ENCODE measurements at regions not wholly inside any gene's neighbourhood (a gene's known extent, or its start where the extent isn't known, plus 50 kb on each side); places are given as distances from the start of the nearest gene placed in this dataset.
A peak's percentile ranks its signal among the peaks of the same experiment; 100 is the strongest.

DNA sequence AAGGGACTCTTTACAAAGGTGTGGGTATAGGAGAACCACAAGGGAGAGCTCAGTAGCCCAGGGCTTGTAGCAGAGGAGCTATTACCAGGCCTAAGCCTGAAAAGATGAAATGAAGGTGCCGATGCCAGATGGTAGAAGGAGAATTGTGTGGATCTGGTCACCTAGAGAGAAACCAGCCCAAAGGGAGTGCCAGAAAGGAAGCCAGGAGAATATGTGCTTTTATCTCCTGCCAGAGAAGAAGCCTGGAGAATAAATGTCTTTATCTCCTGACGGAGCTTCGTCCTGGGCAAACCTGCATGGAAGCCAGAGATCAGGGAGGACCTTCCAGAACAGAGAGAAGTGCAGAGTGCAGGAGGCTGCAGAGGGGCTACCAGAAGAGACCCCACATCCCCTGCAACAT, 142.6 kb downstream of the MED10 start:
- no peak for DNase-seq

DNA sequence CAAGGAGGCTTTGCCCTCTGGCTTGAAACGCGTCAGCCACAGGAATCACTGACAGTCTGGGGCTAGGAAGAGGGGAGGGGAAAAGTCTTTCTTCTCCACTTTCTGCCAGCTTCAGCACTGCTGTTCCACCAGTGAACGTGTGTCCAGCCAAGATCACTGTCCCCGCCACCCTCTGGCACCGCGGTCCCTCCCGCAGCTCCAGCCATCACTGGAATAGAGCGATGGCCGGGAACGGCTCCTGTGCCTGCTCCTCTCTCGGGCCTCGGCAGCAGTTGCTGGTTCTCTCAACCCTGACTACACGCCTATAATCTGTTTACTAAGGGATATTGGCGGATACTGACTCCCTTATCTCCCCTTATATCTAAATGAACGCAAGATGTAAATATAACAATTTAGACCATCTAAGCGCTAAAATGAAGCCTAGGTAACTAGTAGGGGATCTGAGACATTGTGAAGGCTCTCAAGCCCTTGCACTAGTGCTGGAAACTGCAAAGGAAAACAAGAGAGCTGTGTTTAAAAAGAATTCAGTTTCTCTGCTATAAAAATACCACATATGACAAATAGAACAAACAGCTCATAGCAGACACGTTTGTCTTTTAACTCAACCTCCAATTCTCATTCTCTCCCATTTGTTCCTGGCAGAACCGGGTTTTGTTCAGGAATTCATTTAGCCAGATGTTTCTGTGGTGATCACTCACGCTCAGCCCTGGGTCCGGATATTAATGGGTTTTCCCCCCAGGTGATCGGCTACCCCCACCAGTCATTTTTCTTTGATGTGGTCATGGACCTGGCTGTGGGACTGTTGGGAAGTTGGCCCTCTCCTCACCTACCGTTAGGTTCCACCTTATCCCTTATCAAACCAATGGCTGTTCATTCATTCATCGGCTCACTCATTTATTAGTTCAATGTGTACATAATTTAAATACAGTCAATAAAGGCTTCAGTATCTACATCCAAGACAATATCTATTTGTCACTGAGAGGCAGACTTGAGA, 149.8 kb downstream of the MED10 start:
- no peak for DNase-seq

DNA sequence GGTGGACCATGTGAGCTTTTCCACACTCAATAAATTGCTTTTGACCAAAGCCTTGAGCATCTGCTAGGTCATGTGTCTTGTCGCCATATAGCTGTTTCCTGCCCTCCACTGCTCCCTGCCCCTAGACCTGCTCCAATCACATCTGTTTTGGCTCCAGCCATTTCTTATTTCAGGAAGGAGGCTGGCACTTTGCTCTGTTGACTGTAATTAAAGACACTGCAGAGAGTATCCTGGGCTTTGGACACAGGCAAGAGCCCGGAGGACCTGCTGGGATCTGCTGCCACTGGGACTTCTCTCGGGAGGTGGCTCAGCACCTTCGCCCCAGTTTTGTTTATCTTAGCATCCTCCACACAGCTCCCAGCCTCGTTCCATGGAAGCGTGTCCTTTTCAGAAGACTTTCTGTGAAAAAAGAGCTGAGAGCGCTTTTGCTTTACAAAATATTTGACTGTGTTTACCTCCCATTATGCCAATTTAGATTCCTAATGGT, 153.2 kb downstream of the MED10 start:
- no peak for DNase-seq

GRCh38 chr5:6224406-6224805, 153.9 kb downstream of the MED10 start:
- DNase-seq = no peak

DNA sequence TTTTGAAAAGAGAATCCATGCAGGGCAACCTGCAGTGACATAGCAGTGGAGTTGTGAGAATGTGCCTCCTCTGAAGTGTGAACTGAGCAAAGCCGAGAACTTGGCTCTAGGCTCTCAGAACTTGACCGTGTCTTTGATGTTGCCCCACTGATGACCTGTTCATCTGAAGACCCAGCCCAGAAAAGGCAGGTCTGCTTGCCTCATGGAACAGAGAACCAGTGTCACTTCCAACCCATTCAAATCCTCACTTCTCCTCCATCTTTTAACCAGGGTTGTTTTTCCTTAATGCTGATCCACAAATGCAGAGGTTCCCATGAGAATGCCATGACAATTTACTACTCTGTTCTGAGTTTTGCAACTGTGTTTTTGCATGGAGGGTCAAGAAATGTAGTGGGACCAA, 155.4 kb downstream of the MED10 start:
- DNase-seq = no peak

- DNase-seq = no peak
Observed at GRCh38 chr5:6222121-6222520, 156.2 kb downstream of the MED10 start.

DNA sequence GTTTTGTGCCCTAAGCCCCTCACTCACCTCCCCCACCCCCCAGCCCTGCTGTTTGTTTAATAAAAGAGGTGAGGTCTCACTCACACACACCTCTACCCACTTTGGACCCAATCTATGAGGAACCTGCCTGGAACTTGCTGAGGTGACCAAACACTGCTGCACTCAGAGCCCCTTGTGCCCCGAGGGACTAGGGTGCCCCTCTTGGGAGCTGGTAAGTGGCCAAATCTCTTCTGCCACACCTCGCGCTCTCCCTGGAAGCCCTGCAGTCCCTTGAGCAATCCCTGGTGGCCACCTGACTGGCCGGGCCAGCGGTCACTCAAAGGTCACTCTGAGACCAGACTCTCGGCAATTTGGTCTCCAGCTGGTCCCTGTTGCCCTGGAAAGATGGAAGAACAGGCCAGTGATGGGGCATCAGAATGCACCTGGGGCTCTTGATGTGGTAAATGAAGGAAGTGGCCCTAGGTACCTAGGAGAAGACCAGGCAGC, 157.2 kb downstream of the MED10 start:
- DNase-seq = no peak

GRCh38 chr5:6220346-6221088, 157.8 kb downstream of the MED10 start:
- no peak for DNase-seq

DNA sequence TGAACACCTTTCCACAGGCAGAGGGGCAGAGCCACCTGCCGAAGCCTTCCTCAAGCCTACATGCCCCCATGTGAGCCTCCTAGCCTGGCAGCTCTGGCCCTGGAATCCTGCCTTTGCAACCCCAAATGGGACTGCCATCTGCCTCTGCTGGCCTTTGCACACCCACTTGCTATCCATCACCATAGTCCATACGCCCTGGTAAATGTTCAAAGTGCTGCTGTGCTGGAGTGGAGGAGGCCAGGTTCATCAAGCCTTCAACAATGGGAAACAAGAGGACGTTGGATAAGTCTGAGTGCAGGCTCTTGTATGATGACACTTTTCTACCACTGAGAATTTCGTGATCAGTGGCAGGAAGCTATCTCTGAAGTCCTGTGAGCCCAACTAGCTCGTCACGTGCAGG, 159.8 kb downstream of the MED10 start:
- no peak for DNase-seq

- peak; percentile 1 for DNase-seq
Observed at GRCh38 chr5:6218116-6218515, 160.2 kb downstream of the MED10 start.

GRCh38 chr5:6216471-6217075, 161.8 kb downstream of the MED10 start:
- DNase-seq = no peak

GRCh38 chr5:6215891-6216290, 162.5 kb downstream of the MED10 start:
- no peak for DNase-seq

GRCh38 chr5:6212244-6212643, 166.1 kb downstream of the MED10 start:
- DNase-seq = no peak

DNA sequence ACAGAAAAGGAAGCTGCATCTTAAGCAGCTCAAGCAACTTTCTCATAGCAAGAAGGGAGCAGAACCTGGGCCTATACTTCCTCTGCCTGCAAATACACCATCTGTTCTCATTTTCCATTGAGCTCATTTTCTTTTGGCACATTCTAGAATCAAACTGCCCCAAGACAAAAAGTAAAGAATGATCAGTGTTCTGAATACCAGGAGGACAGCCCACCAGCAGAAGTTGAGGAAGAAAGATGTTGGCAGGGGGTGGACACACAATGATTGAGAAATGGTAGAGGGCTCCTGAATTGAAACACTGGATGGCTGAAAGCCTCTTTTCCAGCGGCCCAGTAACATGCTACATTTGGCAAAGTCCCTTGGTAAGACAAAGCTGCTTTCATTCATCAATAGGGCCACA, 171.8 kb downstream of the MED10 start:
- no peak for DNase-seq

GRCh38 chr5:6202968-6203365, 175.4 kb downstream of the MED10 start:
- no peak for DNase-seq

DNA sequence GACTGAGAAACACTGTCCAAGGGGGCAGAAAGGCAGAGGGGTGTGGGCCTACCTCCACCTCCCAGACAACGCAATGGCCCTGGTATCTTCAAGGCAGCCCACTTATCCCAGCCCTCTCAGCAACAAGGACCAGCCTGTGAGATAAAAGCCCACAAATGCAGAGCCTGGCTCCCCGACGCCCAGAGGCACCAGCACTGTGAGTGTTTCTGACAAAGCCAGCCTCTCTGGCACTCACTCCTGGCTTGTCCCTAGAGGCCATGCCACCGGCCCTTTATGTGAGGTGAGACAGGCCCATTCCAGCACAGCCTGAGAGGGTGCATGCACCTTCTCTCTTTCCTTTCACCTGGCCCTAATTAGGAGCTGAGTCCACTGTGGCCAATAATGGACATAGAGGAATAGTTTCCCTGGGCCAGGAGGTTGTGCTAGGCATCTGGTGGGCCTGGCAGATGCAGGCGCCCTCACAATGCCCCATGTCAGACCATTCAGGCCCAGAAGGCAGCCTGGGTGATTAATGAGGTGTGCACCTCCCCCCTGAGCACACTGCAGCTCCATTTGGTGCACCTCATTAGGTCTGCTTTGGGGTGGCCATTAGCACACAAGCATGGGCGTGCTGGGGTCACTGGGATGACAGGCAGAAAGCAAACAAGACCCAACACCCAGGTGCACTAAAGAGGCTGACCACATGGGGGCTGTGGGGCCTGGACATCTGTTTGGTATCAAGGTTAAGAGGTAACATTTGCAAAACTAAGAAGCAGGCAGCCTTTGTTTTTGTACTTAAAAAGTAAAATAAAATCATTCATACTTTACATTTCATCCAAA, 176.0 kb downstream of the MED10 start:
- no peak for DNase-seq

- DNase-seq = no peak
Observed at GRCh38 chr5:6201631-6202030, 176.7 kb downstream of the MED10 start.

DNA sequence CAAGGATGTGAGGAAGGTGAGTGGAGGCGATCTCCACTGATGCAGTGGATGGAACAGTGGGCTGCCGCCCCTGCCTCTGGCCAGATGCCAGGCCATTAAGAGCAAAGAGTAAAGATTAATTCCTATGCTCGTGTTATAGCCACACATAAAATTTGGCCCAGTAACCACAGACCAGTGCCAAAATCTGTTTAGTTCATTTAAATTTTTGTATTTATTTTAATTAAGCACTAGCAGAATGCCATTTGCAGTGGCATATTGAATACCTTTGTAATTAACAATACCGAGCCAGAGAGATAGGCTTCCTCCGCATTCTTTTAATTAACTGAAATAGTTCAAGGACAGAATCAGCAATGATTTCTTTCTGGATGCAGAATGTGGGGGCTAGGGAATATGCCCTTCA, 179.8 kb downstream of the MED10 start:
- no peak for DNase-seq

DNA sequence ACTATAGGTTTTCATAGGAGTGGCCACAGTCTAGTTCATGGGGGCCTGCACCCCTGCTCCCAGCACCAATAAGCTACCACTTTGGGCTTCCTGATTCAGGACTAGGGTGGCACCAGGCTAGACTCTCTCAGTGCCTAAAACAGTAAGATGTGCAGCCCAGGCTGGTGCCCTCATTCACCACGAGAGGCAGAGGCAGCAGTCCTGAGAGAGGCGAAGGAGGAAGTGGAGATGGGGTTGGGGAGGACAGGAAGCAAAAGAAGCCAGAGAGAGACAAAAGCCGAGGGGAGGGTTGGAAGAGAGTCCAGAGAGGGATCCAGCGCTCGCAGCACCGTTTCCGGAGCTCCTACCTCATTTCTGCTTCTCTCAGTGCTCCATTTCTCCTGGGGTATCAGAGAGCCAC, 180.9 kb downstream of the MED10 start:
- no peak for DNase-seq

DNA sequence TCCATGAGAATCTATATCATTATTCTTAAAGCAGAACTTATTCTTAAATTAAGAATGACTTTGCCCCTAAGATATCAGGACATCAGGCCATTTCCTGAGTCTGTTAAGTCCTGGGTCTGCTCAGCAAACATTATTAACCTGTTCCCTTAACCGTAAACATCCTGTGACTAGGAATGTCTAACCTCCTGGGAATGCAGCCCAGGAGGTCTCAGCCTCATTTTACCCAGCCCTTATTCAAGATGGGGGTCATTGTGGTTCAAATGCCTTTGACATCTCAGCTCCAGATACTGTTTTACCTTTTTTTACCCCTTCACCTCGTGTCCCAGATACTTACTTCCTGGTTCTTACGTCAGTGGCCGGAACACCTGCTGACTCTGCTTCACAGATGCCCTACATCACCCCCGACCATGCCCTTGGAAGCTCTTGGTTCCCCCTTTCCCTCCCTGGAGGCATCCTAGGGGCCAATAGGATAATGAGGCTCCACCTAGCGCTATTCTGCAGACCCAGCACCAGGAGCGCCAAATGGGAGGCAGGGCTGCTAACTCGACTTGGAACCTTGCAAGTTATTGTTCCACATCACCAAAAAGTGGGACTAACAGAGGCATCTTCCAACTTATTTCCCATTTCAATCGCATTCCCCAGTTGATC, 182.5 kb downstream of the MED10 start:
- no peak for DNase-seq

GRCh38 chr5:6194906-6195612, 183.3 kb downstream of the MED10 start:
- no peak for DNase-seq

Data from CD4-positive, alpha-beta T cell treated with Interleukin-17A for 1 hour (primary cell).